CD8-positive, alpha-beta memory T cell (primary cell): ENCODE measurements at regions not wholly inside any gene's neighbourhood (a gene's known extent, or its start where the extent isn't known, plus 50 kb on each side); places are given as distances from the start of the nearest gene placed in this dataset.

ENCODE experiments used
- CTCF ChIA-PET: fragments of 350-600 bp; sonication (Branson Sonifier 250); formaldehyde crosslinking; loops from one replicate; lab custom pipeline; 2021; ENCODE audit warnings: antibody characterized with exemption; lab: Charles Lee
- POLR2A ChIA-PET: fragments of 350-600 bp; sonication (Branson Sonifier 250); formaldehyde crosslinking; loops from one replicate; lab custom pipeline; 2021; ENCODE audit warnings: antibody characterized with exemption; lab: Charles Lee
- DNase-seq, 5 donors: peaks; one replicate each; pipeline versions ENCODE4 v3.0.0 to v3.0.0-alpha.2; 2020 to 2022; ENCODE audit warnings: mixed read lengths in 1 of 5
- H3K27ac ChIP-seq: one replicate; pipeline ENCODE4 v1.7.0; 2013; ENCODE audit warnings: low read depth, mild to moderate bottlenecking, low read length, moderate library complexity
- H3K27me3 ChIP-seq: 2 replicates; pipeline ENCODE4 v1.7.0; 2013; ENCODE audit warnings: low read length, mild to moderate bottlenecking; ENCODE audit not compliant: insufficient read depth, poor library complexity, severe bottlenecking
- H3K36me3 ChIP-seq: 2 replicates; pipeline ENCODE4 v1.7.0; 2013; ENCODE audit warnings: mild to moderate bottlenecking, low read length, moderate library complexity; ENCODE audit not compliant: insufficient read depth
- H3K4me1 ChIP-seq: 2 replicates; pipeline ENCODE4 v1.7.0; 2013; ENCODE audit warnings: mild to moderate bottlenecking, low read length, moderate library complexity; ENCODE audit not compliant: insufficient read depth
- H3K4me3 ChIP-seq: 2 replicates; pipeline ENCODE4 v1.7.0; 2013; ENCODE audit warnings: mild to moderate bottlenecking, low read length
- H3K9me3 ChIP-seq: 2 replicates; pipeline ENCODE4 v1.7.0; 2013; ENCODE audit warnings: mild to moderate bottlenecking, low read length
- H3K27ac Mint-ChIP-seq, 8 donors: one replicate each; pipeline ENCODE4 v1.8.0; 2020 to 2021; ENCODE audit warnings: mixed read lengths in 8 of 8, mild to moderate bottlenecking in 6 of 8, inconsistent platforms in 3 of 8, moderate library complexity in 3 of 8
- H3K27me3 Mint-ChIP-seq, 2 donors: one replicate each; pipeline ENCODE4 v1.8.0; 2020 to 2021; ENCODE audit warnings: mixed read lengths in 2 of 2, mild to moderate bottlenecking in 1 of 2, moderate library complexity in 1 of 2
- H3K36me3 Mint-ChIP-seq, 3 donors: one replicate each; pipeline ENCODE4 v1.8.0; 2020 to 2021; ENCODE audit warnings: mixed read lengths in 3 of 3, inconsistent platforms in 1 of 3, mild to moderate bottlenecking in 1 of 3
- H3K4me1 Mint-ChIP-seq, 3 donors: one replicate each; pipeline ENCODE4 v1.8.0; 2020 to 2021; ENCODE audit warnings: mixed read lengths in 3 of 3, inconsistent platforms in 1 of 3, mild to moderate bottlenecking in 1 of 3
- H3K4me3 Mint-ChIP-seq, 7 donors: one replicate each; pipeline ENCODE4 v1.8.0; 2020 to 2021; ENCODE audit warnings: mixed read lengths in 7 of 7, mild to moderate bottlenecking in 6 of 7, moderate library complexity in 4 of 7, inconsistent platforms in 2 of 7
- H3K9me3 Mint-ChIP-seq, 5 donors: one replicate each; pipeline ENCODE4 v1.8.0; 2020 to 2022; ENCODE audit warnings: mixed read lengths in 5 of 5, mild to moderate bottlenecking in 3 of 5, moderate library complexity in 2 of 5, inconsistent platforms in 1 of 5

DNA sequence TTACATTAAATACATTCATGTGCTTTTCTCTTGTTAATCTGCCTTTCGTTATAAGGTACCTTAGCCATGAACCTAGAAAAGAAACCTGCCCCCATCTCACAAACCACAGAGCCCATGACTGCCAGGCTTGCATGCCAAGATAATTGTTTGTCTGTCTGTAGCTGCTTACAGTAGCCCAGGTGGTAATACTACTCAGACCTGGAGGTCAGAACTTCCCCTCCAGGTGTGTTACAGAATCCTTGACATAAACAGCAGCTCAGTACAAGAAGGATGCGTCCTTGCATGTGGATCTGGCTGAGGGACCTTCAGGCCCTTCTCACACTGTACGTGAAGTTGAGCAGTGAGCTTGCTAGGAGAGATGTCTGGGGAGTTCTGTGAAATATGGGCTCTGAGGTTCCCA, 291.4 kb downstream of the CSNK1G3 start:
- Mint-ChIP-seq H3K36me3 (no peaks in the 10 kb centered on the region), H3K27ac (no peak overlapping the region), H3K4me3 (no peak overlapping the region), H3K27me3 (no peaks in the 10 kb centered on the region), H3K4me1 (no peaks in the 10 kb centered on the region), H3K9me3 (peaks cover 0 to 4% (median 0%) of the 10 kb centered on the region in 5 donors)
- Histone ChIP-seq H3K4me3 (no peak overlapping the region), H3K27ac (no peak overlapping the region), H3K9me3 (no peaks in the 10 kb centered on the region), H3K36me3 (no peaks in the 10 kb centered on the region), H3K27me3 (no peaks in the 10 kb centered on the region), H3K4me1 (no peaks in the 10 kb centered on the region)
- CTCF ChIA-PET: no interaction called here
- POLR2A ChIA-PET: no interaction called here
- no peak for DNase-seq

DNA sequence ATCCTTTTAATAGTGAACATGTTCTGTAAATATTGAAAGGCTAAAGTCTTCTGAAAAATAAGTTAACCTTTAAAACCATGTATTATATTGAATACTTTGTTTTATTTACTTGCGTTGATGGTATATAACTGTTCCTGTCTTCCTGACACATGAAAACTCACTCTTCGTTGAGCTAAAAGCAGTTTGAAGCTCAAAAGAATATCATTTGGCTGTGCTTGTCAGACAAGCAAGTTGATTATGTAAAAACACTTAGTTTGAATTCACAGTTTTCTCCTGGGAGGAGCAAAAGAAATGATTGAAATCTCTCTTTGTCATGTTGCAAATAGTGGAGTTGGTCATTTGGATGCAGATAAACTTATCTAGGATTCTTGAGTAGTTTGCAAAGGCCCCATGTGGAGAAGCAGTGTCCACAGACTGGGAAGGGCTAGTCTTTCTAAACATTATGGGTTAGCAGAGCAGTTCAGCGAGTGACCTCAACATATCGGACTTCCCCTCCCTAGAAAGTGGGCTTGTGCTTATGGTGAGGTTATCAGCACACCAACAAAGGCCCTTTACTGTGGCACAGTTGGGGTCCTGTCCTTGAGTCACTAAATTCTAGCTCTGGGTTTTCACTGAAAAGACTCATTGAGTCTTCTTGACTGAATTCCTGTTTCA, 290.4 kb downstream of the CSNK1G3 start:
- ChIA-PET CTCF (no interaction called here), POLR2A (no interaction called here)
- no peak for DNase-seq

DNA sequence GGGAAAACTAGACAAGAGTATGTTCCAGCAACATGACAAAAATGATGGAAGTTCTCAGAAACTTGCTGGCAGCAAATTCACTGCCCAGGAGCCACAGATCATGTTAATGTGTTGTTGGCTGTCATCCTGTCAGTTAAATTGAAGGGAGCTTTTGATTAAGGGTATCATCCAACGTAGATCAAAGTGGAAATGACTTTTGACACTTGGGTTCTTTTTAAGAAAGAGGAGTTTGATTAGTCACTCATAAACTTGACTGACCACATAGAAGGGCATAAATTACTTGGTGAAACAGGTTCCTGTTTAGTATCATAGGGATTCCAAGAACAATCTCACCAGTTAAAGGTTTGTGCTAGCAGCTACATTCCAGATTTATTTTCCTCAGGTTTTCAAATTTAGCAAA, 288.7 kb downstream of the CSNK1G3 start:
- ChIA-PET CTCF (no interaction called here), POLR2A (no interaction called here)
- H3K4me1 Mint-ChIP-seq: no peaks in the 10 kb centered on the region
- no peaks in the 10 kb centered on the region for H3K36me3 Mint-ChIP-seq
- Histone ChIP-seq H3K27me3 (no peaks in the 10 kb centered on the region), H3K4me1 (no peaks in the 10 kb centered on the region), H3K27ac (no peak overlapping the region), H3K36me3 (no peaks in the 10 kb centered on the region), H3K4me3 (no peak overlapping the region), H3K9me3 (no peaks in the 10 kb centered on the region)
- no peak overlapping the region for H3K4me3 Mint-ChIP-seq
- DNase-seq: no peak
- H3K27ac Mint-ChIP-seq: no peak overlapping the region
- H3K9me3 Mint-ChIP-seq: peaks cover 0 to 8% (median 4%) of the 10 kb centered on the region in 5 donors
- H3K27me3 Mint-ChIP-seq: no peaks in the 10 kb centered on the region

More for the DNA sequence above, 290.4 kb downstream of the CSNK1G3 start:
- Histone ChIP-seq H3K4me3 (no peak overlapping the region), H3K4me1 (no peaks in the 10 kb centered on the region), H3K9me3 (no peaks in the 10 kb centered on the region), H3K27ac (no peak overlapping the region), H3K36me3 (no peaks in the 10 kb centered on the region), H3K27me3 (no peaks in the 10 kb centered on the region)
- no peaks in the 10 kb centered on the region for H3K27me3 Mint-ChIP-seq
- H3K36me3 Mint-ChIP-seq: no peaks in the 10 kb centered on the region
- H3K27ac Mint-ChIP-seq: no peak overlapping the region
- no peak overlapping the region for H3K4me3 Mint-ChIP-seq
- H3K9me3 Mint-ChIP-seq: peaks cover 0 to 4% (median 0%) of the 10 kb centered on the region in 5 donors
- no peaks in the 10 kb centered on the region for H3K4me1 Mint-ChIP-seq

DNA sequence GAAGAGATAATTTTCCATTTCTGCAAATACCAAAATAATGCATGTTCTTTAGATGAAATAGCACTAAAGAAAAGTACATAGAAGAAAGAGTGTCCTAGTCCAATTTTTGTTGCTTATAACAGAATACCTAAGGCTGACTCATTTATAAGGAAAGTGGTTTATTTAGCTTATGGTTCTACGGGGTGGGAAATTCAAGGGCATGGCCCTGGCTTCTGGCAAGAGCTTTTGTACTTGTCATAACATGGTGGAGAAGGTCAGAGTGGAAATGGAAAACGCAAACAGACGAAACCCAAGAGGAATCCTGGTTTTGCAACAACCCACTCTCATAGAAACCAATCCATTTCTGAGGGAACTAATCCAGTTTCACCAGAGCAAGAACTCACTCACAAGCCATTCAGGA, 283.7 kb downstream of the CSNK1G3 start:
- H3K27me3 ChIP-seq: no peaks in the 10 kb centered on the region
- ChIA-PET POLR2A (no interaction called here), CTCF (no interaction called here)
- H3K9me3 Mint-ChIP-seq: peaks cover 0 to 11% (median 6%) of the 10 kb centered on the region in 5 donors
- H3K4me3 Mint-ChIP-seq: no peak overlapping the region
- H3K9me3 ChIP-seq: no peaks in the 10 kb centered on the region
- no peaks in the 10 kb centered on the region for H3K36me3 Mint-ChIP-seq
- no peaks in the 10 kb centered on the region for H3K4me1 Mint-ChIP-seq
- no peaks in the 10 kb centered on the region for H3K4me1 ChIP-seq
- H3K27me3 Mint-ChIP-seq: no peaks in the 10 kb centered on the region
- no peak overlapping the region for H3K4me3 ChIP-seq
- no peaks in the 10 kb centered on the region for H3K36me3 ChIP-seq
- H3K27ac ChIP-seq: no peak overlapping the region
- H3K27ac Mint-ChIP-seq: no peak overlapping the region
- no peak for DNase-seq

DNA sequence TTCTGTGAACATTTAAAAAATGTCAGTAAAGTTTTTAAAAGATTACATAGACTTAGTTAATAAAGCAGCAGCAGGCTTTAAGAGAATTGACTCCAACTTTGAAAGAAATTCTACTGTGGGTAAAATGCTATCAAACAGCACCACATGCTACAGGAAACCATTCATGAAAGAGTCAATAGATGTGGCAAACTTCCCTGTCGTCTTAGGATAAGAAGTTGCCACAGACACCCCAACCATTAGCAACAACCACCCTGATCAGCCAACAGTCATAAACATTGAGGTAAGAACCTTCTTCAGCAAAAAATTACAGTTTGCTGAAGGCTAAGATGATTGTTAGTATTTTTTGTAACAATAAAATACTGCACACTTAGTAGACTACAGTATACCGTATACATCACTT, 278.2 kb downstream of the CSNK1G3 start:
- no peaks in the 10 kb centered on the region for H3K36me3 Mint-ChIP-seq
- H3K27me3 Mint-ChIP-seq: no peaks in the 10 kb centered on the region
- H3K4me1 Mint-ChIP-seq: no peaks in the 10 kb centered on the region
- no peak for DNase-seq
- Histone ChIP-seq H3K36me3 (no peaks in the 10 kb centered on the region), H3K4me3 (no peak overlapping the region), H3K27ac (no peak overlapping the region), H3K9me3 (no peaks in the 10 kb centered on the region), H3K4me1 (no peaks in the 10 kb centered on the region), H3K27me3 (no peaks in the 10 kb centered on the region)
- POLR2A ChIA-PET: no interaction called here
- H3K27ac Mint-ChIP-seq: no peak overlapping the region
- H3K9me3 Mint-ChIP-seq: peaks cover 0 to 24% (median 4%) of the 10 kb centered on the region in 5 donors
- CTCF ChIA-PET: no interaction called here
- H3K4me3 Mint-ChIP-seq: no peak overlapping the region

DNA sequence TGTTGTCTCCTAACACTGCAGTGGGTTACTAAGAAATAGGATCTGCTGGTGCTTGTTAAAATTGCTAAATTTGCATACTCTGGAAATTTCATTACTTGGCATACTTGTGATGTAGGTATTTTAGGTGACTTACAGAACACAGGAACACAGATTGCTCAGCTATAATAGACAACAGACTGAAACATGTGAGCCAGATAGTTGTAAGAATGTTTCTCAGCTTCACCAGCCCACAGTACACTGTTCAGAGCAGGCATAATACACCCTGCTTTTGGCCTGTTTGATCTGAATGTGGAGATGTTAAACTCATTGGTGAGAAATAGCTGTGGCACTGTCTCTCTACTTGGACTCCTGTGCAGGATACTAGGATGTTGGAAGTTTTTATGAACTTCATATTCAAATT, 275.7 kb downstream of the CSNK1G3 start:
- H3K27me3 ChIP-seq: no peaks in the 10 kb centered on the region
- H3K36me3 ChIP-seq: no peaks in the 10 kb centered on the region
- no peaks in the 10 kb centered on the region for H3K4me1 Mint-ChIP-seq
- no peak for DNase-seq
- ChIA-PET CTCF (no interaction called here), POLR2A (no interaction called here)
- no peak overlapping the region for H3K27ac Mint-ChIP-seq
- H3K27ac ChIP-seq: no peak overlapping the region
- H3K36me3 Mint-ChIP-seq: no peaks in the 10 kb centered on the region
- no peaks in the 10 kb centered on the region for H3K4me1 ChIP-seq
- H3K9me3 ChIP-seq: no peaks in the 10 kb centered on the region
- peaks cover 0 to 21% (median 0%) of the 10 kb centered on the region in 5 donors for H3K9me3 Mint-ChIP-seq
- H3K4me3 ChIP-seq: no peak overlapping the region
- H3K4me3 Mint-ChIP-seq: no peak overlapping the region
- no peaks in the 10 kb centered on the region for H3K27me3 Mint-ChIP-seq

DNA sequence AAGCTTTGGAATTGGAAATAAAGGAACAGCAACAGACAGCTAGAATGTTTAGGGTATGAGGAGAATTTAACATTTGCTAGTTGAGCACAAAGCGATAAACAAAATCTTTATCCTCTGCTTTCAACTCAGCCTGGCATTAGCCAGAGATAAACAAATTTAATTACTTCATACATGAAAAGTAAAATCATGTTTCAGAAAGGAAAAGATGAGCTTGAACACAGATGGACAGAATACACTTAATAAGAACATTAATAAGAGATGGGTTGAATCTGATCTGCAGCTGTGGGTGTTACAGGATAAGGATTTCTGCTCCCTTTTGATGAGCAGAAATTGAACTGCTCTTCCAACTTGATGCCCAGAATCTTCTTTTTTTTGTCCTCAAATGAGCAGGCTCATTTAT, 275.2 kb downstream of the CSNK1G3 start:
- H3K36me3 Mint-ChIP-seq: no peaks in the 10 kb centered on the region
- H3K4me1 ChIP-seq: no peaks in the 10 kb centered on the region
- no peaks in the 10 kb centered on the region for H3K4me1 Mint-ChIP-seq
- H3K4me3 Mint-ChIP-seq: no peak overlapping the region
- no peak for DNase-seq
- no peak overlapping the region for H3K27ac Mint-ChIP-seq
- no peak overlapping the region for H3K4me3 ChIP-seq
- H3K27me3 Mint-ChIP-seq: no peaks in the 10 kb centered on the region
- POLR2A ChIA-PET: no interaction called here
- peaks cover 0 to 21% (median 0%) of the 10 kb centered on the region in 5 donors for H3K9me3 Mint-ChIP-seq
- H3K36me3 ChIP-seq: no peaks in the 10 kb centered on the region
- H3K9me3 ChIP-seq: no peaks in the 10 kb centered on the region
- no peak overlapping the region for H3K27ac ChIP-seq
- no peaks in the 10 kb centered on the region for H3K27me3 ChIP-seq
- CTCF ChIA-PET: no interaction called here

DNA sequence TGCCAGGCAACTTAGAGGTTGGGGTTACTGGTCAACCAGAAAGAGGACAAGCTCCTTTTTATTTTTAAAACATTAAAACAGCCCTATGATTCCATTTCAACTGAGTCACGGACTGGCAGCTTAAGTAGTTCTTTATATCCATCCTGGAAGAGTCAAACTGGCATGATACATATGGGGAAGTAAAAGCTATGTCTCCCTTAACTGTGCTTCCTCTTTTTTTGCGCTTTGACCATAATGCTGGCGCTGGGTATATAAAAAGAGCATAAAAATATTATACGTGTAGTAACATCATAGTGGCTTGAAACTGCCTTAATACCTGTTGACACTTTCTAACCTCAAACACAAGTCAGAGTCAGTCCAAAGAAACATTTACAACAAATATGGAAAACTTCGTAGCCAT, 274.4 kb downstream of the CSNK1G3 start:
- Histone ChIP-seq H3K27me3 (no peaks in the 10 kb centered on the region), H3K27ac (no peak overlapping the region), H3K36me3 (no peaks in the 10 kb centered on the region), H3K4me3 (no peak overlapping the region), H3K9me3 (no peaks in the 10 kb centered on the region), H3K4me1 (no peaks in the 10 kb centered on the region)
- ChIA-PET POLR2A (no interaction called here), CTCF (no interaction called here)
- H3K36me3 Mint-ChIP-seq: no peaks in the 10 kb centered on the region
- peaks cover 0 to 21% (median 0%) of the 10 kb centered on the region in 5 donors for H3K9me3 Mint-ChIP-seq
- no peak for DNase-seq
- H3K27ac Mint-ChIP-seq: no peak overlapping the region
- H3K4me1 Mint-ChIP-seq: no peaks in the 10 kb centered on the region
- H3K27me3 Mint-ChIP-seq: no peaks in the 10 kb centered on the region
- H3K4me3 Mint-ChIP-seq: no peak overlapping the region
